Epithelial cell of esophagus (primary cell): ENCODE measurements at regions not wholly inside any gene's neighbourhood (a gene's known extent, or its start where the extent isn't known, plus 50 kb on each side); places are given as distances from the start of the nearest gene placed in this dataset.

Experiments used
- DNase-seq: peaks from one replicate; pipeline ENCODE4 v3.0.0; 2010; ENCODE audit warnings: low read depth
- H3K4me3 ChIP-seq: 2 replicates; pipeline ENCODE4 v1.5.1; 2011; ENCODE audit warnings: mild to moderate bottlenecking, low read length, control low read depth
- CTCF ChIP-seq: IDR thresholded peaks from 2 replicates; pipeline ENCODE4 v1.5.1; 2011; ENCODE audit warnings: low read depth, mild to moderate bottlenecking, low read length, control low read depth, inconsistent platforms; ENCODE audit not compliant: insufficient read depth; ENCODE audit errors: missing control alignments

GRCh38 chr15:97884513-97885131 is 75.9 kb upstream of the ARRDC4 start:
- no peak for TF ChIP-seq CTCF
- no peak overlapping the region for H3K4me3 ChIP-seq
- DNase-seq: peak; percentile 21

- no peak for TF ChIP-seq CTCF
- DNase-seq: no peak
- H3K4me3 ChIP-seq: no peak overlapping the region
Observed at GRCh38 chr15:97890307-97890706, 70.2 kb upstream of the ARRDC4 start.

GRCh38 chr15:97892167-97892938 is 68.2 kb upstream of the ARRDC4 start:
- no peak for DNase-seq
- TF ChIP-seq CTCF: no peak
- no peak overlapping the region for H3K4me3 ChIP-seq

- peak; percentile 57 for DNase-seq
- TF ChIP-seq CTCF: no peak
- H3K4me3 ChIP-seq: no peak overlapping the region
Observed at GRCh38 chr15:97893967-97894366, 66.5 kb upstream of the ARRDC4 start.

- H3K4me3 ChIP-seq: no peak overlapping the region
- no peak for TF ChIP-seq CTCF
- DNase-seq: no peak
Observed at GRCh38 chr15:97899981-97900380, 60.5 kb upstream of the ARRDC4 start.

GRCh38 chr15:97902140-97902780 is 58.2 kb upstream of the ARRDC4 start:
- DNase-seq: peak; percentile 62
- TF ChIP-seq CTCF: no peak

More at GRCh38 chr15:97902140-97902780, 58.2 kb upstream of the ARRDC4 start:
- no peak overlapping the region for H3K4me3 ChIP-seq
